HG03442 (cell line): ENCODE measurements at regions not wholly inside any gene's neighbourhood (a gene's known extent, or its start where the extent isn't known, plus 50 kb on each side); places are given as distances from the start of the nearest gene placed in this dataset.

Source experiments
- ATAC-seq: cut with Tn5 transposase; IDR thresholded peaks from one replicate; pipeline ENCODE4 v1.9.1; 2021; ENCODE audit warnings: mild to moderate bottlenecking, moderate library complexity; ENCODE audit not compliant: unreplicated experiment

DNA sequence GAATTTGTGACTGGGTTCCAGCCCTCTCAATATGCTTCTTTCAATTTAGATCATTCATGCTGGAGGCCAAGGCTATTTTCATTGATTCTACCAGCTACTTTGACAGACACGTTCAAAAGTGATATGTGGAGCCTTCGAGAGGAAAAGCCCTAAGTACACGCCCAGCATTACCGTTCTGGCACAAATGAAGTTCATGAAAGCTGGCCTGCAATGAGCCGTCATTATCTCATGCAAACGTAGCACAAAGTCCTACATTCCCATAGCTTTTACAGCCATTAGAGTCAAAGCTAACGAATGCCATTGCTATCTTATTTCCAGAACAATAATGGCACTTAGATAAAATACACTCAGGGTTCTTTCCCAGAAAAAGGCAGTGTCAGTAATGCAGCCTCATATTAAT is 1237.6 kb downstream of the EFNB2 start:
- no peak for ATAC-seq

DNA sequence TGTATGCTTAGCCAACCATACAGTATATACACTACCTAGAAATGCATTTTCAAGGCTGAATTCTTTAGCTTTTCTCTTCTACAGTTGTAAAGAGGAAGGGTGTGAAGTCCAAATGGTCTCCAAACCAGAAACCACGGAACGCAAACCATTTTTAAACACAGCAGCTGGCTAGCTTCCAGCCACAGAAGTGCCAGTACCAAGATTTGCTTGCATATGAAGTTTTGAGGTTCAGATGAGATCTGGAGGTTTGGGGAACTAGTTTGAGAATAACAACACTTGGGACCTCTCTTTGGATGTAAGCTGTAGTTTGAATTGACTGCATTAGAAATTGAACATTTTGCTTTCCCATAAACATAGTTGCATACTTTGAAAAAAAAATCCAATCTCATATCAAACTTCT is 1243.5 kb downstream of the EFNB2 start:
- no peak for ATAC-seq

DNA sequence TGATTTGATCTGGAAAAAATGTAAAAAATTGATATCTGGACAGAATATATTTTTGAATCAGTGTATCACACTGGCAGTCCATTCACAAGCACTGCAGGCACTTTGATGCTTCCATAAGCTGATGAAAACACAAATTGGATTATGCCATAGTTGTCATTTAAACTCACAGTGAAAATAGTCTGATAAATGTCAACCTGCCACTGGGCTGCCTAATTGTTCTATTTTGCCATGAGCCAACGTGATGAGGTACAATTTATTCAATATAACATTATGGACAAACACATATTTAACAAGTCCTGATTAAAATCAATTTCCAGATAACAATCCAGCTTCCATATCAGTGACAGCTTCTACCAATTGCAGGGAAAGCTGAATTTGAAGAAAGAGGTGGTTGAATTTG is 1244.9 kb downstream of the EFNB2 start:
- no peak for ATAC-seq

DNA sequence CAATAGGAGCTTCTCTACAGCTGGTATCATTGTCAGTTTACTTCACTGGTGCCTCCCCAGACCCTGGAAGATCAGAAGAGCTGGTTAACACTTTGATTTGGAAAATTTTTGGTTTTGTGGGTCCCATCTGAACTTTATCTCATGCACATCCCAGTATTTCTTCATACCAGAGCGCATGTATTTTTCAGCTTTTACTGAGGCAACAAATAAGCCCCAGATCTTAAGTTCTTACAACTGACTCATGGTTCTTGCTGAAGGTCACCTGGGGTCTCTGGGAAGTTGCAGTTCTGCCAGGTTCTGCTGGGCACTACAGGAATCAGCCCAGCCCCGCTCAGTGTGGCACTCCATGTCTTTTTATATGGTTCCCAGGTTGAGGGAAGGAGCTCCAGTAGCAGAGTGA is 1249.9 kb downstream of the EFNB2 start:
- ATAC-seq: no peak

DNA sequence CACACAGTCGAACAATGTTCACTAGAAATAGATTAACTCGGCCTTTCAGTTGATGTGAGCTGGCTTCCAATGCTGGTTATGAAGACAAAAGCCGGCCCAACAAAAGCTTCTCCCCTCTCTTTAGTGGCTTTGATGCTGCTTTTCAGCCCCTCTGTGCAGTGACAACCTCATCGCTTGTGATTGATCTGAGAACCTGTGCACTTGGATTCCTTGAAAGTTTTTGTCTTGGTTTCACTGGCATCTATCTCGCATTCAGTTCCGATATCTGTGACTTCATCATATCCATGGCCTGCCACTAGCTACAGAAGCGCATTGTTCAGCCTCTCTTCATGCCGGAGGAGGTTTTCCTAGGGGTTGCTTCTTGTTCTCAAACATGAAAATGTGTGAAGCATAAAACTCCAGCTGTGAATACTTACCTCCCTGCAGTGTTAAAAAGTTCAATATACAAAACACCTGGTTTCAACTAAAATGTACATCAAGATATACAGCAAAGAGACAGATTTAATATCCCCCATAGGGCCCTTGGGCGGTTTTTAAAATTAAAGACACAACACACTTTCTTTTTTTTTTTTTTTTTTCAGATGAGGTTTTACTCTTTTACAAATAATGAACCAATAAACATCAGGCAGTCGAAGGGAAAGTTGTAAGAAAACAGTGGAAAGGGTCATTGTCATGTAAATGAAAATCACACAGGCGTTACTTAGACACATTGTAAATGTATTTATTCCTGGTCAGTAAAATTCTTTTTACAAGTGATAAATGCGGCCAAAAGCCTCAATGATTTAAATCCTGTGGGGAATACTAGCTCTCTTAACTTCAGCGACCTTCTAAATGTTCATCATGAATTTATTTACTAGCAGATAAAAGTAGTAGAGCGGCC is 1252.8 kb downstream of the EFNB2 start:
- no peak for ATAC-seq

DNA sequence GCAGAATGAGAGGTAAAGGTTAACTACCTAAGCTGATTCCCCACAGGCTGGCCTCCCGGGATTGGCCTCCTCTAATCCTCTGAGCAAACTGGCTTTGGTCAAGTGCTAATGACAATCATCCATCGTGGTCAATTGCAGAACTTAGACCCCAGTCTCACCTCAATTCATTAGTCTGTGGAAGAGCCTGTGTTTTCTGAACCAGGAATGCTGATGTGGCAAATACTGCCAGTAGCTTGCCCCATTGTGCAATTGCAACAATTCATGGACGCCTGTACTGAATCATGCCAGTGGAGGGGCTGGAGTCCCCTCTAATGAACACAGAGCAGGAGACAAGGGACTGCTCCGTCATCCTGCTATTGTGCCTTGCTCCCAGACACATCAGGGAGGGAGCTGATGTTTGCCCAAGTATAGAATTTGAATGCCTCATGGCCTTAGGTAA is 1256.5 kb downstream of the EFNB2 start:
- ATAC-seq: no peak

DNA sequence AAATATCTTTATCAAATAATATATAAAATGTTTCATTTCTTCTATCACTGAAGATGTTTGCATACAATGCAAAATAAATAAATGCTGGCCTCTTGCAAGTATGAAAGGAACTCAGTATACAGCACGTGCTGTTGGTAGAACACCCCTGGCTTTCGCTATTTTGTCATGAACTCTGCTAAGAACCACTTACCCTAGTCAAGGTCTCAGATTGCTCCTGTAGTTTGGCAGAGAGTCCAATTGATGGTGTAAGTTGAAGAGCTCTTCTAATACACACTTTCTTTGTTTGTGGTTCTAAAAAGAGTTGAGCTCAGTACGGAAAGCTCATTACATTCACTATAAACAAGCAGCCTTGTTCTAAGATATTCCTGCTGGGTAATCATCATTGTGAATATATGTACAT is 1258.9 kb downstream of the EFNB2 start:
- ATAC-seq: no peak

DNA sequence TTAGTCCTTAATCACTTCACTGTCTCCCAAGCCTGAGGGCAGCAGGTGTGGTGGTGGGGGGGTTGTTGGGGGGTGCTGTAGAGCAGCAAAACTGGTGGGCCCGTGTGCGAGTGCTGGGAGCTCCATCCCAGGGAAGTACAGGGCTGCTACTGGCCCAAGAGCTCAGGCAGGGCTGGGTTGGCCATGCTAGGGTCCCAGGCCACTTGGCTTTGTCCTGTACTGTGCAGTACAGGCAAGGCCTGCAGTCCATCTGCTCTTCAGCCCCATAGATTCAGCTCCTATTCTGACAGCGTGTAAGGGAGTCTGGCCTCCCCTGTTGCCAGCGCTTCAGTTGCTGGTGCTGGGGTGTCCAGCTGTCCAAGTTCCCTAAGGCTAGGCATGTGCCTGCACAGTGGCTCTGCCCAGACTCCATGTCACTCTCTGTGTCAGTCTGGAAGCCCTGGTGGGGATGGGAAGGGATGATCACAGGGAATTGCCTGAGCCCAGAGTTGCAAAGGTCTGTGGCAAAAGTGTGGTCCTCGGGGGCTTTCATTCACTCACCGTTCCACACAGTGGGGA is 1261.7 kb downstream of the EFNB2 start:
- no peak for ATAC-seq

DNA sequence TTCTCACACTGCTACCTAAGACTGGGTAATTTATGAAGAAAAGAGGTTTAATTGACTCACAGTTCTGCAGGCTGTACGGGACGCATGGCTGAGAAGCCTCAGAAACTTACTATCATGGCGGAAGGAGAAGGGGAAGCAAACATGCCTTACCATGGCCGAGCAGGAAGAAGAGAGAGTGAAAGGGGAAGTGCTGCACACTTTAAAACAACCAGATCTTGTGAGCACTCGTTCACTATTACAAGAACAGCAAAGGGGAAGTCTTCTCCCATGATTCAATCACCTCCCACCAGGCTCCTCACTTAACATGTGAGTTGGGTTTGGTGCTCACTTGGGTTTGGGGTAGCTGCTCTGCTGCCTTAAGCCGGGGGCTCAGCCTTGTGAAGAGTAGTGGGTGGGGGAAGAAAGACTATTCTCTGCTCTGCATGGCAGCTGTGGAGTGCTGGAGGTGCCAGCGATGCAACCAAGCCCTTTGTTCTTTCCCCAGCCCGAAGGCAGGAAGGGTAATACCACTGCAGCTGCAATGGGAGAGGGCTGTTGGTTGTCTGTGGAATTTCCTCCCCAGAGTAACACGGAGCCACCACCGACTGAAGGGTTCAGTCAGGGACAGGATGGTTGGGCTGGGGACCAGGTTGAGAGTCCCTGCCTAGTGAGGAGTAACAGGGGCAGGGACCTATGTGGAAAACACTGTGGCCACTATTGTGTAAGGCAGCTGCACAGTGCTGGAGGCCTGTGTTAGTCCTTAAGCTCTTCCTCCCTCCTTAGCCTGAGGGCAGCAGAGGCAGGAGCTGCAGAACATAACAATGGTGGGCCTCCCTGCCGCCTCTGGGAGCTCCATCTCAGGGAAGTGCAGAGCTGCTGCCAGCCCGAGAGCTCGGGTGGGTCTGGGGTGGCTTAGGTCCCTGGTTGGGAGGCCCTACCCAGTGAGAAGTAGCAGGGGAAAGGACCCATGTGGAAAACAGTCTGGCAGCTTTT is 1262.5 kb downstream of the EFNB2 start:
- no peak for ATAC-seq

DNA sequence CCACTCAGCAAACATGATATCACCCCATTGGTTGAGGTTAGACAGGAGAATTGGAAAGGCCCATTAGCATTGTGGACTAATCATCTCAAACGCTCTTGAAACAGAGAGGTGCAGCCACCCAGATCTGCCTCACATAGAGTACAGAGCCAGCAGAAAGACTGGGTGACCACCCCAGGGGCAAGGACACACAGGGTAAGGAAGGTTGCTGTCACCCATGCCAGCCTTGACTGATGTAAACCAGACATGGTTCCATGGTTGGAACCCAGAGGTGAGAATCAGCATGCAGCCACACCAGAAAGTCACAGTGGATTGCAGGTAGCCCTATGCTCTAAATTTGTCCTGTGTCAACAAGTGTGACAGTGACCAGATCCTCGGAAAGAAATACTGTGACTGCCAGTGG is 1268.8 kb downstream of the EFNB2 start:
- no peak for ATAC-seq

DNA sequence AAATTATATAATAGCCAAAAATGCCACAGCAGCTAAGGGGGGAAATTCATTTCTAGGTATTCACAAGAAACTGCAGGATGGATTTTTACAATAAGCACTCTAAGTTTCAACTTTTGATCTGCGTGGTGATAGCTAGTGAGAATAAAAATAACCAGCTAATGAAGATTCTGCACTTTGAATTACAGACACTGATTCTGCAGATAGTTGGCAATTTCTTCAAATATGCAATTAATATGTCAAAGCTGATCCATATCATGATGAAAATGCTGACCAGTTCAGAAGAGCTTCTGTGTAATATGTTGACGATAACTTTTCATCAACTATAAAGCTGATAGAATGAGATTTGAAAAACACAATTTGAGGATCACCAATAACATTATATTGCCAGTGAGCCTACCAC is 1272.9 kb downstream of the EFNB2 start:
- no peak for ATAC-seq

DNA sequence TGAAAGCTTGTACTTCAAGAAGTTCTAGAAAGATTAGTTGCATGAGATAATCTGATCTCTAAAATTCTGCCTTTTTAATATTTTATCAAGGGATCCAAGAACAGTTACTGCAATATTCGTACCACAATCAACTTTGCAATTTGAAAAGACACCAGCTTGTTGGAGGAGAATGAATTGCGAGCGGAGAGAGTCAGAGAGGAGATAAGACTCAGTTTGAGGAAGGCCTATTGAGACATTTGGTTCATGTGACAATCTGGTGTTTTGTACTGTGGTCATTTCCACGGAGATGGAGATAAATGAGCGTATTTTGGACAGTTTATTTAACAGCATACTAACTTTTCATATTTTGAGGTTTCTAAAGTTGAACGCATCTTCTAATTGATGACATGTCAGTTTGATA is 1276.0 kb downstream of the EFNB2 start:
- ATAC-seq: no peak

DNA sequence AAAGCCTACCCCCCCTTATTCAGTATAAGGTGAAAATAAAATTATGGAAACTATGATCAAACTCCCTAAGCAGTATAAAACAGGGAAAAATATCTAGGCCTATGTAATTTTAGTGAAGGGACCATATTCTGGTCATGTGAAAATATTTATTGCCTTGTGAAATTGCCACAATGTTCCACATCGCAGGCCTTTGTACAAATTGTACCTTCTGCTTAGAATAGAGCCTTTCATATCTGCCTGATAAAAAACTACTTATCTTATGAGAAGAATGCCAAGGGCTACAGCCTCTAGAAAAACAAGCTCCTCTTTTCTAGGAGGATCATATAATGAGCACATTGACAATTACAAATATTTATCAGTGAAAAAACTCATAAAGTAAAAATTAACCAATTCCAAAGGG is 1280.0 kb downstream of the EFNB2 start:
- ATAC-seq: no peak

DNA sequence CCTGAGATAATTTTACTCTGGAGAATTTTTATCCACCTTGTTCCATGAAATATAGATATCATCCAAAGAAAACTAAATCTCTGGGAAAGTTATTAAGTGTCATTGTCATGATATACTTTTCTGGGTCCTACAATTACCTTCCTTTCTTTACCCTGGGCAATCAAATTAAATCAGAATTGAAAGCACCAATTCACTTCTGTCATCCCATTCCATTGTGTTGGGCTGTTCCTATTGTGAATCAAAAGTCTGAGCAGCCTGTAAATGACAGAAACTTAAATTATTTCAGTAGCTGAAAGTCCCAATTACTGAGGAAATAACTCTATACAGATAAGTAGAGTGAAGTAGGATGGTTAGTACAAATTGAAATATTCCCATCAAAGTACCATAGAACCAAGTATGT is 1284.2 kb downstream of the EFNB2 start:
- ATAC-seq: no peak

DNA sequence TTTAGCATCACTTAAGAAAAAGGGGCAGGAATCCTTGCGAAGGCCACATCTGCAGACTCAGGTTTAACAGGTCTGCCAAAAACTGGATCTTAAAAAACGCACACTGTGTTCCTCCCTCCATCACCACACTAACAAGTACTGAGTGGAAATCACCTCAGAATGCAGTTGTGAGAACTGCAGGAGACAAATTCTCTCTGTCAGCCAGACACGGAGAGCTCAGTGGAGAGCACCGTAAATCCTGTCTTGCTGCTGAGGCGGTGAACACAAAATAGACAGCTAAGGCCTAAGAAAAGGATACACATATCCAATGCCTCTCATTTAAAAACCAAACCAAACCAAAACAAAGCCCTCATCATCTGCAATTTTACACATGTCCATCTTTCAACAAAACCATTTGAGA is 1287.6 kb downstream of the EFNB2 start:
- no peak for ATAC-seq

DNA sequence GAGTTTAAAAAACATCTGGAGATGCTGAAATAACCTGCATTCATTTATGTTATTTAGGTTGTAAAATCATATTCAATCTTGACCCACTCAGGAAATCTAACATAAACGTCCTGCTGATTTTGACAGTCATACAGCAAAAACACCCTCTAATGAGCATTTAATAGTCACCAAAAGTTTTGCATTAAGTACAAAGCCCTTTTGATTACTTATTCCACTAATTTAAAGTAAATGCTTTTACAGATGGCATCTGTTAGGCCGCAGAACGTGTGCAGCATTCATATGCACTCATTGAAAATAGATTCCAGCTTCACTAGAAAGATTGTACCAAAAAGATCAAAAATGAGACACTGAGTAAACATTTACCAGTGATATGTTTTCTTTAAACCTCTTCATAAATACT is 1295.1 kb downstream of the EFNB2 start:
- ATAC-seq: no peak

DNA sequence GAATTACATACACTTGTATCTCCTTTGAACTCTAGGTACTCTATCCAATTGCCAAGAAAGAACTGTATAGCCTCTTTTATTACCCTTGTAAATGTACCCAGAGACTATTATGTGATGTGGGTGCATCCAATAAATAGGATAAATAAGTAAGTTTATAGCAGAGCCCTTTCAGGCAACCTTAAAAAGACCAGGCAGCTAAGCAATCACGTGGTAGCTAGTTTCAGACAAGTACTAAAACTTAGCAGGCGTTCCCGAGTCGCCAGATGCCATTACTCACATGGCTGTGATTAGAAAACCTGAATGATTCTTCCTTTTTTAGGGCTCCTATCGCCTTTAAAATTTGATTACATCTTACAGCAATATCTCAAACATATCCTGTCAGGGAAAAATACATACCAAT is 1303.0 kb downstream of the EFNB2 start:
- no peak for ATAC-seq

DNA sequence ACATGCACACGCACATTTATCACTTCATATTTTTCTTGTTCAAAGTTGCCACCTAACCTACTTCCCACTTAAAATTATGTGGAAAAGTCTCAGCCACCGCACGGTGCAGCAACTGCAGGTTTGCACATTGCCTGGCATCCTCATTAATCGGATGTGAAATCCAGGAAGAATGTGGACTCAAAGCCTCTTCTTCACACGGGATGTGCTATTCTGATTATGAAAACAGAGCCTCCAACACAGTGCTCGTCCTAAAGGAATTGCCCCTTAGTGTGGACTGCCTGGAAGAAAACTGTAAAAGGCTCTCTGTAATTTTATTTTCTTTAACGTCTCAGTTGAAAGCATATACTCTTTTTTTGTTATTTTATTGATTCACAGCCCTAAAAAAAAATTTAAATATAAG is 1303.5 kb downstream of the EFNB2 start:
- no peak for ATAC-seq

DNA sequence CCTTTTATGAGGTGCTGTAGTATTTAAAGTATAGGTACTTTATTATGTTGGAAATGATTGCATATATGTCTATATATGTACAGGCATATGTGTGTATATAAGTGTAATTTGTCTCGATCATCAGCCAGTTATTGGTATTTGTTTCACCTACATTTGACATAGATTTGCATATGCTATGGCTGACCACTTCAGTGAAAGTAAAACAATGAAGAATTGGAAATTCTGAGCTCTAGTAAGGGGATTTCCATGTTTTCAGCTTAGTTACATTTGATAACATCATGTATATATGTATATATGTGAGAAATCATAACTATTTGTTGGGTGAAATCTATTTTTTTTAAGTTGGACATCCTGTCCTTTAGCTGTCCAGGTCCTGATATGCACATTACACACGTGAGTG is 1303.9 kb downstream of the EFNB2 start:
- ATAC-seq: no peak

DNA sequence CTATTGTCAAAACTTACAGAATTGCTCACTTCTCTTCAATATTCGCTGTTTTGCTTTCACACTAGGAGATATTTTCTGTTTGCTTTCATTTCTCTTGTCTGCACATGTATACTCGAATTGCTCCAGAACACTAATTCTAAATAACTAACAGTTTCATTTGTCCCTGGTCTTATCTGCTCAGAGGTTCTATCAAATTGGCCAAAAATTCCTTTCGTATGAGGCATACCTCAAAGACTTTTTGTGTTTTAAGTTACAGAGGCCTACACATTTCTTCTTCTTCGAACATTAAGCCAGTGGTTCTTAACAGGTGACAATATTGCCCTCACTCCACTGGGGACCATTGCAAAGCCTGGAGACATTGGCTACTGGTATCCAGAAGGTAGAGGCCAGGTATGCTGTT is 1314.6 kb downstream of the EFNB2 start:
- no peak for ATAC-seq

DNA sequence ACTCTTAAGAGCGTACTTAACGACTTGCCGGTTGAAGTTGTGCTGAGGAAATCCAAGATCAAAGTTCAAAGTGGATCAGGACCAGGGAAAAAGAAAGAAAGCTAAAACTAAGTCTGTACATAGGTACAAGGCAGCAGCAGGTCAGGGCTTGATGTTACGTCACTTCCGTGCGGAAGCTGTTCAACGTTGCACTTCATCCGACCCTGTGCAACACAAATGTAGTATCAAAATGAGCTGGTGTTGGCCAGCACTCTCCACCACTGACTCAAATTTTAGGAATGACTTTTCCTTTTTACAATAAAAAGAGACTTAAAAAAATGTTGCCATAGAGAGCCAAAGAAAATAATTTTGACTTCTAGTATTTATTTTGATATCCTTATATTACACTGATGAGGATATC is 1315.4 kb downstream of the EFNB2 start:
- no peak for ATAC-seq

DNA sequence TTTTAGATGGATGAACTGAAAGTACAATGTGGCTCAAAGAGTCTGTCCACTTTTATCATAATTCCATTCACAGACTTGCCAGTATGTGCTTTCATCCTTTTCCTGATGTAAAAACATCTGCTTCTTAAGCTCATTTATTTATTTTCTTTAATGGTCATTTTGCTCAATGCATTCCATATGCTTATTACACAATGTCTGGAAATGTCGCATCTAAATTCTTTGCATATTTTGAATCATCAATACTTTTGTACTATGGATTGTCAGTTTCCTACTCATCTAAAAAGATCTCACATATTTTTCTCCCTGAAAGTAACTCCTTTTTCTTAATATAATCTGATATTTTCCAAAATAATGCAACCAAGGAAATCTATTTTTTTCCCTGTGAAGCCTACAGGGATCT is 1315.8 kb downstream of the EFNB2 start:
- no peak for ATAC-seq
